ENCODE measurements at regions not wholly inside any gene's neighbourhood (a gene's known extent, or its start where the extent isn't known, plus 50 kb on each side); places are given as distances from the start of the nearest gene placed in this dataset.

DNA sequence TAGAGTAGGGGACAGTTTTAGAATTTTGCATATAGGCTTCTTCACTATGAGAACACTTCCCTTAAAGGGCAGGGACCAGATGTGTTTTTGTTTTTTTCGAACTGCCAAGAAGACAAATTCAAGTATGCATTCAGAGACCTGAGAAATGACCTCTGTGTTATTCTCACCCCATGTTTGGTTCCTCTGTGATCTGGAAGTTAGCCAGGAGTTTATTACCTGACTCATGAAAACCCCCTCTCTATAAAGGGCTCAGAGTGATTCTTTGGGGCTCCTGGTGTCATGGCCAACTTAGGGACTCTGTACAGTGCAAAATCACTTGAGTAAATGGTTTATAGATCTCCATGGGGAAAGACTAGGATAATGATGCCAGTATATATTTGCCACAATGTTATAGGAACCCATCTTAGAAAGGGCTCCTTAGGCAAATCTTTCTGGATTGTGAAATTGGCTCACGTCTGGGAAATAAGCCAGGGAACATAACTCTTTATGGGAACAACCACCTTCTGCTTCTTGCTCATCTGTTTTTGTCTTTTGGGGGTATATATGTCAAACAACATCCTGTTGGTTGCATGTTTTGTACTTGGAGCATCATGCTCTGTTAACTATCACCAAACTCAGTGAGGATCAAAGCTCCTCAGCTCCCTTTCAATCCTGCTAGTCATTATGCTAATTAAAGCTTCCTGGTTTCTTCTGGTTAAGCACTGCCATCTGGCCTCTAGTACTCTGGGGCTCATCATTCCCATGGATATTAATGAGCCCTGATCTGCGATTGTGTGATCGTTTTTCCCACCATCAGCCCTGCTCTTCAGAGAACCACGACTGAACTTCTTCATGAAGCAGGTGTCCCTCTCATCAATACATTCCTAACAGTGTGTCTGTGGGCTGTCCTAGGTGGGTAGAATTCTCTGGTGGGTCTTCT lies 173.4 kb upstream of the CDH12 start:
- intact Hi-C loops (cut with micrococcal nuclease) (no loop called here), dilution Hi-C loops (cut with MboI; ENCODE audit: extremely low pct_ligation_motif_present, low sequenced_read_pairs) (no loop called here)
- Histone ChIP-seq H3K27me3 (ENCODE audit: control insufficient read depth in 2 of 2, insufficient read depth in 2 of 2, low read length in 2 of 2) (no peaks in the 10 kb centered on the region), H3K27ac (ENCODE audit: insufficient read depth, low read depth, low read length) (no peak overlapping the region), H3K4me1 (ENCODE audit: control insufficient read depth, extremely low read depth, insufficient read depth, low read length) (no peaks in the 10 kb centered on the region), H4K20me1 (replicated peaks; ENCODE audit: control insufficient read depth, extremely low read depth, insufficient read depth, low read length) (no peaks in the 10 kb centered on the region), H3K9me1 (replicated peaks; ENCODE audit: control insufficient read depth, extremely low read depth, insufficient read depth, low read length) (no peaks in the 10 kb centered on the region), H3K9ac (replicated peaks; ENCODE audit: extremely low read depth, insufficient read depth, low read length) (no peak overlapping the region), H3K4me2 (ENCODE audit: insufficient read depth, low read length) (no peak overlapping the region), H3K4me3 (replicated peaks in 1 of 3; ENCODE audit: insufficient read depth in 1 of 3, low read depth in 1 of 3, low read length in 3 of 3) (no peak overlapping the region), H3K79me2 (ENCODE audit: control insufficient read depth, insufficient read depth, low read length) (no peaks in the 10 kb centered on the region), H3K36me3 (ENCODE audit: control insufficient read depth in 2 of 2, extremely low read depth in 1 of 2, insufficient read depth in 2 of 2, low read length in 2 of 2) (no peaks in the 10 kb centered on the region), H3K9me3 (replicated peaks; ENCODE audit: control insufficient read depth, insufficient read depth, low read length) (peaks cover 1% of the 10 kb centered on the region), H2AFZ (ENCODE audit: low read depth, low read length) (no peak overlapping the region)
- no peak for FAIRE-seq
- CTCF ChIA-PET = no interaction called here
- TF ChIP-seq, protein P1, sequence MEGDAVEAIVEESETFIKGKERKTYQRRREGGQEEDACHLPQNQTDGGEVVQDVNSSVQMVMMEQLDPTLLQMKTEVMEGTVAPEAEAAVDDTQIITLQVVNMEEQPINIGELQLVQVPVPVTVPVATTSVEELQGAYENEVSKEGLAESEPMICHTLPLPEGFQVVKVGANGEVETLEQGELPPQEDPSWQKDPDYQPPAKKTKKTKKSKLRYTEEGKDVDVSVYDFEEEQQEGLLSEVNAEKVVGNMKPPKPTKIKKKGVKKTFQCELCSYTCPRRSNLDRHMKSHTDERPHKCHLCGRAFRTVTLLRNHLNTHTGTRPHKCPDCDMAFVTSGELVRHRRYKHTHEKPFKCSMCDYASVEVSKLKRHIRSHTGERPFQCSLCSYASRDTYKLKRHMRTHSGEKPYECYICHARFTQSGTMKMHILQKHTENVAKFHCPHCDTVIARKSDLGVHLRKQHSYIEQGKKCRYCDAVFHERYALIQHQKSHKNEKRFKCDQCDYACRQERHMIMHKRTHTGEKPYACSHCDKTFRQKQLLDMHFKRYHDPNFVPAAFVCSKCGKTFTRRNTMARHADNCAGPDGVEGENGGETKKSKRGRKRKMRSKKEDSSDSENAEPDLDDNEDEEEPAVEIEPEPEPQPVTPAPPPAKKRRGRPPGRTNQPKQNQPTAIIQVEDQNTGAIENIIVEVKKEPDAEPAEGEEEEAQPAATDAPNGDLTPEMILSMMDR (IDR thresholded peaks at IDR 0.05; ENCODE audit: extremely low read depth in 1 of 2, insufficient read depth in 1 of 2, low read depth in 1 of 2, low read length in 2 of 2) = no peak
- no peak for TF ChIP-seq POLR2AphosphoS5 (IDR thresholded peaks at IDR 0.05; ENCODE audit: insufficient read depth, low read depth, low read length)
- TF ChIP-seq GATA2 (IDR thresholded peaks at IDR 0.05; ENCODE audit: insufficient read depth, insufficient read length, low read depth, low read length) = no peak
- no peak for TF ChIP-seq POLR2A (IDR thresholded peaks at IDR 0.05; ENCODE audit: low read depth, low read length)
- no peak for TF ChIP-seq MYC (IDR thresholded peaks at IDR 0.05; ENCODE audit: low read depth, low read length)
- no peak for TF ChIP-seq EZH2 (IDR thresholded peaks at IDR 0.05; ENCODE audit: borderline replicate concordance, low read depth, low read length, severe bottlenecking)
- TF ChIP-seq JUN (IDR thresholded peaks at IDR 0.05; ENCODE audit: borderline replicate concordance, insufficient read depth, insufficient read length, low read depth) = no peak
- TF ChIP-seq FOS (IDR thresholded peaks at IDR 0.05; ENCODE audit: borderline replicate concordance, insufficient read depth, low read length) = no peak
- TF ChIP-seq, protein P2, sequence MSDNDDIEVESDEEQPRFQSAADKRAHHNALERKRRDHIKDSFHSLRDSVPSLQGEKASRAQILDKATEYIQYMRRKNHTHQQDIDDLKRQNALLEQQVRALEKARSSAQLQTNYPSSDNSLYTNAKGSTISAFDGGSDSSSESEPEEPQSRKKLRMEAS (IDR thresholded peaks at IDR 0.05; ENCODE audit: insufficient read depth, insufficient read length) = no peak
- DNase-seq (ENCODE audit: low read depth, low spot score) = no peak
- no TSS peak for BruUV-seq (replicated peaks)
- POLR2A ChIA-PET = no interaction called here
